Spinal cord (tissue), 9 donors: ENCODE measurements at regions not wholly inside any gene's neighbourhood (a gene's known extent, or its start where the extent isn't known, plus 50 kb on each side); places are given as distances from the start of the nearest gene placed in this dataset.
A peak's percentile ranks its signal among the peaks of the same experiment; 100 is the strongest.

ENCODE experiments used
- DNase-seq, 6 donors: peaks; one replicate each; pipeline versions ENCODE4 v3.0.0 to v3.0.0-alpha.2; 2013 to 2015; ENCODE audit warnings: low spot score in 6 of 6, low read depth in 4 of 6
- H3K27ac ChIP-seq: one replicate; pipeline ENCODE4 v1.5.1; 2013; ENCODE audit warnings: low read depth, low read length, control low read depth
- H3K27me3 ChIP-seq: one replicate; pipeline ENCODE4 v1.6.1; 2013; ENCODE audit warnings: low read length; ENCODE audit not compliant: control insufficient read depth, insufficient read depth
- H3K36me3 ChIP-seq: one replicate; pipeline ENCODE4 v1.6.1; 2013; ENCODE audit warnings: low read length; ENCODE audit not compliant: control insufficient read depth, insufficient read depth
- H3K4me1 ChIP-seq: one replicate; pipeline ENCODE4 v1.6.1; 2013; ENCODE audit warnings: low read length; ENCODE audit not compliant: control insufficient read depth, insufficient read depth
- H3K4me3 ChIP-seq: one replicate; pipeline ENCODE4 v1.5.1; 2013; ENCODE audit warnings: low read depth, low read length, control low read depth
- H3K9me3 ChIP-seq: one replicate; pipeline ENCODE4 v1.6.1; 2013; ENCODE audit warnings: low read length; ENCODE audit not compliant: control insufficient read depth, insufficient read depth
- WGBS: methylation state at CpG from one replicate; pipeline ENCODE4 v1.1.5; 2013; ENCODE audit warnings: missing lambda C conversion rate; ENCODE audit not compliant: insufficient coverage; 5-methylcytosine and 5-hydroxymethylcytosine counted together
- donor health status: healthy.

- DNase-seq: no peak
- H3K9me3 ChIP-seq: no peaks in the 10 kb centered on the region
- H3K27me3 ChIP-seq: no peaks in the 10 kb centered on the region
- no peaks in the 10 kb centered on the region for H3K4me1 ChIP-seq
- H3K4me3 ChIP-seq: no peak overlapping the region
- no peaks in the 10 kb centered on the region for H3K36me3 ChIP-seq
- WGBS: no CpG with 5 or more reads among the region's 5 CpGs
- H3K27ac ChIP-seq: no peak overlapping the region
Measured at GRCh38 chr6:146865756-146866379, 267.1 kb downstream of the ADGB start.

GRCh38 chr6:146866731-146867414, 268.1 kb downstream of the ADGB start:
- H3K9me3 ChIP-seq: no peaks in the 10 kb centered on the region
- H3K27me3 ChIP-seq: no peaks in the 10 kb centered on the region
- H3K27ac ChIP-seq: no peak overlapping the region
- no peak overlapping the region for H3K4me3 ChIP-seq
- WGBS: 100% methylated on average over 2 of the region's 4 CpGs
- no peaks in the 10 kb centered on the region for H3K4me1 ChIP-seq
- no peaks in the 10 kb centered on the region for H3K36me3 ChIP-seq
- no peak for DNase-seq

- H3K36me3 ChIP-seq: no peaks in the 10 kb centered on the region
- H3K27ac ChIP-seq: no peak overlapping the region
- H3K9me3 ChIP-seq: no peaks in the 10 kb centered on the region
- DNase-seq: no peak
- no peaks in the 10 kb centered on the region for H3K4me1 ChIP-seq
- 95% methylated on average over 3 of the region's 4 CpGs for WGBS
- H3K27me3 ChIP-seq: no peaks in the 10 kb centered on the region
- no peak overlapping the region for H3K4me3 ChIP-seq
Measured at GRCh38 chr6:146868671-146869209, 270.0 kb downstream of the ADGB start.

- Histone ChIP-seq H3K27me3 (no peaks in the 10 kb centered on the region), H3K36me3 (no peaks in the 10 kb centered on the region), H3K27ac (no peak overlapping the region), H3K4me3 (no peak overlapping the region), H3K9me3 (no peaks in the 10 kb centered on the region), H3K4me1 (no peaks in the 10 kb centered on the region)
- WGBS: 91% methylated on average over 2 of the region's 3 CpGs
- no peak for DNase-seq
Measured at GRCh38 chr6:146870760-146871159, 272.0 kb downstream of the ADGB start.

- no peaks in the 10 kb centered on the region for H3K4me1 ChIP-seq
- no peaks in the 10 kb centered on the region for H3K36me3 ChIP-seq
- no peak overlapping the region for H3K4me3 ChIP-seq
- H3K9me3 ChIP-seq: no peaks in the 10 kb centered on the region
- WGBS: 27% methylated on average over 5 of the region's 12 CpGs
- peak in 2 of 6 donors; percentile 31 to 78 for DNase-seq
- H3K27ac ChIP-seq: no peak overlapping the region
- H3K27me3 ChIP-seq: no peaks in the 10 kb centered on the region
Measured at GRCh38 chr6:146871611-146872425, 273.0 kb downstream of the ADGB start.

- Histone ChIP-seq H3K27me3 (no peaks in the 10 kb centered on the region), H3K36me3 (no peaks in the 10 kb centered on the region), H3K4me1 (no peaks in the 10 kb centered on the region), H3K9me3 (no peaks in the 10 kb centered on the region), H3K4me3 (no peak overlapping the region), H3K27ac (no peak overlapping the region)
- no peak for DNase-seq
- WGBS: no CpG with 5 or more reads among the region's 1 CpG
Measured at GRCh38 chr6:146872426-146872785, 273.6 kb downstream of the ADGB start.

GRCh38 chr6:146874278-146875018, 275.7 kb downstream of the ADGB start:
- WGBS: 100% methylated on average over 1 of the region's 4 CpGs
- Histone ChIP-seq H3K4me1 (no peaks in the 10 kb centered on the region), H3K36me3 (no peaks in the 10 kb centered on the region), H3K4me3 (no peak overlapping the region), H3K27ac (no peak overlapping the region), H3K9me3 (no peaks in the 10 kb centered on the region), H3K27me3 (no peaks in the 10 kb centered on the region)
- DNase-seq: no peak

- H3K27ac ChIP-seq: no peak overlapping the region
- no peaks in the 10 kb centered on the region for H3K27me3 ChIP-seq
- H3K36me3 ChIP-seq: no peaks in the 10 kb centered on the region
- no peak overlapping the region for H3K4me3 ChIP-seq
- H3K4me1 ChIP-seq: no peaks in the 10 kb centered on the region
- WGBS: no CpG with 5 or more reads among the region's 4 CpGs
- no peak for DNase-seq
- H3K9me3 ChIP-seq: no peaks in the 10 kb centered on the region
Measured at GRCh38 chr6:146875927-146876270, 277.1 kb downstream of the ADGB start.
